AG04450 (cell line): ENCODE measurements at regions not wholly inside any gene's neighbourhood (a gene's known extent, or its start where the extent isn't known, plus 50 kb on each side); places are given as distances from the start of the nearest gene placed in this dataset.

Source experiments
- CTCF ChIA-PET: fragments of 300-600, 350-600 bp; formaldehyde crosslinking; extraction: SDS; loops from one replicate; lab custom pipeline; 2022; ENCODE audit warnings: antibody characterized with exemption, inconsistent platforms; lab: Charles Lee
- POLR2A ChIA-PET: fragments of 350-600 bp; formaldehyde crosslinking; extraction: SDS; loops from one replicate; lab custom pipeline; 2021; ENCODE audit warnings: antibody characterized with exemption, inconsistent platforms; lab: Yijun Ruan, JAX
- DNase-seq: peaks from one replicate; pipeline ENCODE4 v3.0.0-alpha.2; 2011; ENCODE audit warnings: low read depth, low spot score
- H3K27ac ChIP-seq: one replicate; pipeline ENCODE4 v1.5.1; 2012; ENCODE audit warnings: low read depth, low read length, control low read depth
- H3K27me3 ChIP-seq: one replicate; pipeline ENCODE4 v1.6.0; 2012; ENCODE audit warnings: low read length; ENCODE audit not compliant: control insufficient read depth, insufficient read depth
- H3K4me3 ChIP-seq: 2 replicates; pipeline ENCODE4 v1.5.1; 2011; ENCODE audit warnings: mild to moderate bottlenecking, low read depth, low read length, control low read depth
- H3K9me3 ChIP-seq: 2 replicates; pipeline ENCODE4 v1.5.1; 2012; ENCODE audit warnings: low read length; ENCODE audit not compliant: control insufficient read depth, insufficient read depth
- CTCF ChIP-seq: IDR thresholded peaks from 2 replicates; pipeline ENCODE4 v1.5.1; 2011; ENCODE audit warnings: low read depth, low read length, control low read depth, inconsistent platforms

GRCh38 chr5:37971483-37972024, 131.7 kb upstream of the GDNF start:
- Histone ChIP-seq H3K27me3 (peaks cover 3% of the 10 kb centered on the region), H3K9me3 (no peaks in the 10 kb centered on the region), H3K4me3 (no peak overlapping the region), H3K27ac (no peak overlapping the region)
- ChIA-PET CTCF (no interaction called here), POLR2A (no interaction called here)
- TF ChIP-seq CTCF: no peak
- DNase-seq: no peak

- H3K27me3 ChIP-seq: peaks cover 4% of the 10 kb centered on the region
- ChIA-PET POLR2A (no interaction called here), CTCF (no interaction called here)
- H3K27ac ChIP-seq: no peak overlapping the region
- no peak for DNase-seq
- no peaks in the 10 kb centered on the region for H3K9me3 ChIP-seq
- no peak overlapping the region for H3K4me3 ChIP-seq
- no peak for TF ChIP-seq CTCF
These were observed 127.0 kb upstream of the GDNF start for GRCh38 chr5:37966871-37967270.

- peaks cover 4% of the 10 kb centered on the region for H3K27me3 ChIP-seq
- H3K27ac ChIP-seq: no peak overlapping the region
- ChIA-PET CTCF (no interaction called here), POLR2A (no interaction called here)
- no peak overlapping the region for H3K4me3 ChIP-seq
- no peak for TF ChIP-seq CTCF
- no peak for DNase-seq
- no peaks in the 10 kb centered on the region for H3K9me3 ChIP-seq
These were observed 126.5 kb upstream of the GDNF start for GRCh38 chr5:37966291-37966690.

- Histone ChIP-seq H3K9me3 (no peaks in the 10 kb centered on the region; the same call in 1 of the 2 replicates), H3K27me3 (peaks cover 4% of the 10 kb centered on the region), H3K27ac (no peak overlapping the region), H3K4me3 (no peak overlapping the region)
- TF ChIP-seq CTCF: no peak
- ChIA-PET POLR2A (no interaction called here), CTCF (no interaction called here)
- no peak for DNase-seq
These were observed 122.5 kb upstream of the GDNF start for GRCh38 chr5:37962389-37962788.

GRCh38 chr5:37957218-37957617, 117.4 kb upstream of the GDNF start:
- Histone ChIP-seq H3K4me3 (no peak overlapping the region), H3K27me3 (no peaks in the 10 kb centered on the region), H3K27ac (no peak overlapping the region), H3K9me3 (peaks cover under 1% of the 10 kb centered on the region)
- ChIA-PET CTCF (no interaction called here), POLR2A (no interaction called here)
- DNase-seq: no peak
- no peak for TF ChIP-seq CTCF
